ENCODE measurements at regions not wholly inside any gene's neighbourhood (a gene's known extent, or its start where the extent isn't known, plus 50 kb on each side); places are given as distances from the start of the nearest gene placed in this dataset.

DNA sequence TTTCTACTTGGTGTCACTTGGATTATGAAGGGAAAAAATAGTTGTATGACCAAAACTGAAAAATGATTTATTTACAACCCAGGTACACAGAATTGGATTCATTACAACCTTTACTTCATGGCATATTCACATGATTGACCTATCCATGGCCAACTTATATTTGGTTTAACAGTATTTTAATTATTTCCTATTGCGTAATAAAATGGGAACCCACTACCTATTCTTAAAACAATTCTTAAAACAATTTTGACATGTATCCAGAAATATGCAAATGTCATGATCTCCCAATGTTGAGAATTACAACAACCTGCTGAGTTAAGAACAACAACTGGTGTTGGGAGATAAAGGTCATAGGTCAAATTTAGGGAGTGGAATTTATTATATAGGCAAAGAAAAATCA, 54.8 kb upstream of the DDX53 start:
- no peak overlapping the region for H3K4me3 ChIP-seq (ENCODE audit: low read depth, low read length)
- TF ChIP-seq, protein P1, sequence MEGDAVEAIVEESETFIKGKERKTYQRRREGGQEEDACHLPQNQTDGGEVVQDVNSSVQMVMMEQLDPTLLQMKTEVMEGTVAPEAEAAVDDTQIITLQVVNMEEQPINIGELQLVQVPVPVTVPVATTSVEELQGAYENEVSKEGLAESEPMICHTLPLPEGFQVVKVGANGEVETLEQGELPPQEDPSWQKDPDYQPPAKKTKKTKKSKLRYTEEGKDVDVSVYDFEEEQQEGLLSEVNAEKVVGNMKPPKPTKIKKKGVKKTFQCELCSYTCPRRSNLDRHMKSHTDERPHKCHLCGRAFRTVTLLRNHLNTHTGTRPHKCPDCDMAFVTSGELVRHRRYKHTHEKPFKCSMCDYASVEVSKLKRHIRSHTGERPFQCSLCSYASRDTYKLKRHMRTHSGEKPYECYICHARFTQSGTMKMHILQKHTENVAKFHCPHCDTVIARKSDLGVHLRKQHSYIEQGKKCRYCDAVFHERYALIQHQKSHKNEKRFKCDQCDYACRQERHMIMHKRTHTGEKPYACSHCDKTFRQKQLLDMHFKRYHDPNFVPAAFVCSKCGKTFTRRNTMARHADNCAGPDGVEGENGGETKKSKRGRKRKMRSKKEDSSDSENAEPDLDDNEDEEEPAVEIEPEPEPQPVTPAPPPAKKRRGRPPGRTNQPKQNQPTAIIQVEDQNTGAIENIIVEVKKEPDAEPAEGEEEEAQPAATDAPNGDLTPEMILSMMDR (conservative IDR thresholded peaks at IDR 0.05; ENCODE audit: low read depth, low read length) = no peak
- no peak for DNase-seq (ENCODE audit: low read depth)
